CD4-positive, alpha-beta T cell (primary cell): ENCODE measurements at regions not wholly inside any gene's neighbourhood (a gene's known extent, or its start where the extent isn't known, plus 50 kb on each side); places are given as distances from the start of the nearest gene placed in this dataset.

ENCODE experiments used
- ATAC-seq: fragments of 200-7000 bp; cut with Tn5 transposase; one replicate; pipeline ENCODE4 v1.10.0; 2022; ENCODE audit warnings: mild to moderate bottlenecking; ENCODE audit not compliant: poor library complexity
- CTCF ChIA-PET: fragments of 350-600 bp; sonication (Branson Sonifier 250); formaldehyde crosslinking; loops from one replicate; lab custom pipeline; 2021; ENCODE audit warnings: antibody characterized with exemption, inconsistent platforms; lab: Charles Lee
- POLR2A ChIA-PET: fragments of 350-600 bp; sonication (Branson Sonifier 250); formaldehyde crosslinking; loops from one replicate; lab custom pipeline; 2021; ENCODE audit warnings: antibody characterized with exemption, inconsistent platforms; lab: Charles Lee
- DNase-seq, 14 experiments: peaks; one replicate each; pipeline ENCODE4 v3.0.0-alpha.2; 2013 to 2020; ENCODE audit warnings: mixed read lengths in 2 of 14
- H3K27ac ChIP-seq, 2 donors: one replicate each; pipeline versions ENCODE4 v1.5.1 to v1.7.0; 2013; ENCODE audit warnings: low read length in 2 of 2, low read depth in 1 of 2, mild to moderate bottlenecking in 1 of 2
- H3K27me3 ChIP-seq, 2 experiments: 1 replicate in 1 of 2; 2 replicates in 1 of 2; pipeline versions ENCODE4 v1.6.1 to v1.7.0; 2013; ENCODE audit warnings: low read length in 2 of 2, control low read depth in 1 of 2, mild to moderate bottlenecking in 1 of 2, moderate library complexity in 1 of 2; ENCODE audit not compliant: insufficient read depth in 2 of 2, control insufficient read depth in 1 of 2
- H3K36me3 ChIP-seq: one replicate; pipeline ENCODE4 v1.6.1; 2013; ENCODE audit warnings: low read length, control low read depth; ENCODE audit not compliant: insufficient read depth
- H3K4me1 ChIP-seq: one replicate; pipeline ENCODE4 v1.6.1; 2013; ENCODE audit warnings: low read length, control low read depth; ENCODE audit not compliant: insufficient read depth
- H3K4me3 ChIP-seq: one replicate; pipeline ENCODE4 v1.5.1; 2013; ENCODE audit warnings: mild to moderate bottlenecking, low read length, moderate library complexity
- H3K9me3 ChIP-seq, 2 experiments: 1 replicate in 1 of 2; 2 replicates in 1 of 2; pipeline versions ENCODE4 v1.6.1 to v1.7.0; 2013; ENCODE audit warnings: low read length in 2 of 2, mild to moderate bottlenecking in 2 of 2, control low read depth in 1 of 2, moderate library complexity in 1 of 2; ENCODE audit not compliant: control insufficient read depth in 1 of 2, insufficient read depth in 1 of 2
- H3K27ac Mint-ChIP-seq: one replicate; pipeline ENCODE4 v1.8.0; 2020; ENCODE audit warnings: mixed read lengths
- H3K27me3 Mint-ChIP-seq: one replicate; pipeline ENCODE4 v1.8.0; 2021; ENCODE audit warnings: mixed read lengths
- H3K36me3 Mint-ChIP-seq: one replicate; pipeline ENCODE4 v1.8.0; 2021; ENCODE audit warnings: low read depth, mixed read lengths
- H3K4me1 Mint-ChIP-seq: one replicate; pipeline ENCODE4 v1.8.0; 2021; ENCODE audit warnings: low read depth, mixed read lengths
- H3K4me3 Mint-ChIP-seq: one replicate; pipeline ENCODE4 v1.8.0; 2020; ENCODE audit warnings: mild to moderate bottlenecking, mixed read lengths
- H3K9me3 Mint-ChIP-seq: one replicate; pipeline ENCODE4 v1.8.0; 2020; ENCODE audit warnings: mixed read lengths
- CTCF ChIP-seq: fragments of 200-600 bp; IDR thresholded peaks from one replicate; pipeline ENCODE4 v1.8.0; 2022; ENCODE audit warnings: antibody characterized with exemption, mild to moderate bottlenecking
- intact Hi-C, 2 experiments: fragments of 100-400 bp; cut with DNase I in 1 of 2; cut with micrococcal nuclease in 1 of 2; formaldehyde crosslinking; loops; one replicate each; pipeline versions ENCODE4 v1.15.1 to v1.9.0; 2023 to 2025; cut with DNase I, micrococcal nuclease

DNA sequence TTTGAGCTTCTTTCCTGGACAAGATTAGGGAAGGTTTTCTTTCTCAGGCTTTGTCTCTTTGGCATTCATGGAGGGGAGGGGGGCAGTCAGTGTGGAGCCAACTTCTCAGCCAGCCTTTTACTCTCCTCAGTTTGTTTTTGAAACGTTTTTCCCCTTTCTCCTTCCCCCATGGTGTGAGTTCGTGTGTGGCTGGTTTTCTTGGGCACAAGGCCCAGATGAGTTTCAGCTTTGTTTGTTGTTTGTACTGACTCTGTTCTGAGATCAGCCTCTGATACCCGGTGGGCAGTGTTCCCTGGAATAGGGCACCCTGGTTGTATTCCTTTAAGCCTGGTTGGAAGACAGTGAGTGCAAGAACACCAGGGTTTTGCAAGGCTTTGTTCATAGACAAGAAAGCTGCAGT, 168.2 kb upstream of the RARB start:
- Histone ChIP-seq H3K27me3 (no peaks in the 10 kb centered on the region), H3K36me3 (no peaks in the 10 kb centered on the region), H3K27ac (no peak overlapping the region), H3K9me3 (no peaks in the 10 kb centered on the region), H3K4me1 (no peaks in the 10 kb centered on the region), H3K4me3 (no peak overlapping the region)
- Mint-ChIP-seq H3K36me3 (no peaks in the 10 kb centered on the region), H3K4me3 (no peak overlapping the region), H3K27ac (no peak overlapping the region), H3K27me3 (no peaks in the 10 kb centered on the region), H3K4me1 (no peaks in the 10 kb centered on the region), H3K9me3 (peaks cover 8% of the 10 kb centered on the region)
- intact Hi-C loops = no loop called here
- no peak for ATAC-seq
- no peak for TF ChIP-seq CTCF
- CTCF ChIA-PET = no interaction called here
- POLR2A ChIA-PET = no interaction called here
- no peak for DNase-seq

DNA sequence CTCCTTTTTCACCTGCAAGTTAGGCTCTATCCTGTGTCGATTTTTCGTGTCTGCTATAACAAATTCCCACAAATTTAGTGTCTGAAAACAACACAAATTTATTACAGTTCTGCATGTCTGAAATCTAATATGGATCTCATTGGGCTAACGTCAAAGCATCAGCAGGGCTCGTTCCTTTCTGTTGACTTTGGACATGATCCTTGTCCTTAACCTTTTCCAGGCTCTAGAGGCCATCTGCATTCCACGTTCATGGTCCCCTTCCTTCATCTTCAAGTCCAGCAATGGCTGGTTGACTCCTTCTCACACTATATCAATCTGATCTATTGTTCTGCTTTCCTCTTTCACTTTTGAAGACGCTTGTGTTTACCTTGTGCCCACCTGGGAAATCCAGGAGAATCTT, 165.7 kb upstream of the RARB start:
- Mint-ChIP-seq H3K27me3 (no peaks in the 10 kb centered on the region), H3K36me3 (no peaks in the 10 kb centered on the region), H3K9me3 (peaks cover 4% of the 10 kb centered on the region), H3K4me1 (no peaks in the 10 kb centered on the region), H3K27ac (no peak overlapping the region), H3K4me3 (no peak overlapping the region)
- Histone ChIP-seq H3K27me3 (no peaks in the 10 kb centered on the region), H3K4me1 (no peaks in the 10 kb centered on the region), H3K27ac (no peak overlapping the region), H3K4me3 (no peak overlapping the region), H3K9me3 (no peaks in the 10 kb centered on the region), H3K36me3 (no peaks in the 10 kb centered on the region)
- ChIA-PET POLR2A (no interaction called here), CTCF (no interaction called here)
- ATAC-seq = no peak
- intact Hi-C loops = no loop called here
- no peak for DNase-seq
- TF ChIP-seq CTCF = no peak

GRCh38 chr3:25265284-25265683, 162.8 kb upstream of the RARB start:
- POLR2A ChIA-PET = no interaction called here
- intact Hi-C loops = no loop called here

More at GRCh38 chr3:25265284-25265683, 162.8 kb upstream of the RARB start:
- Mint-ChIP-seq H3K27ac (no peak overlapping the region), H3K27me3 (no peaks in the 10 kb centered on the region), H3K9me3 (peaks cover 4% of the 10 kb centered on the region), H3K36me3 (no peaks in the 10 kb centered on the region), H3K4me1 (no peaks in the 10 kb centered on the region), H3K4me3 (no peak overlapping the region)
- no peaks in the 10 kb centered on the region for H3K27me3 ChIP-seq
- no peak overlapping the region for H3K27ac ChIP-seq
- DNase-seq (no peak), ATAC-seq (no peak)
- no peak for TF ChIP-seq CTCF
- H3K36me3 ChIP-seq = no peaks in the 10 kb centered on the region
- CTCF ChIA-PET = interaction anchor here (0.6 kb wide), 1 partner anchor 11 kb away, joined by 3 read pairs; no protein-coding TSS in a partner anchor
- no peaks in the 10 kb centered on the region for H3K4me1 ChIP-seq
- H3K4me3 ChIP-seq = no peak overlapping the region
- H3K9me3 ChIP-seq = no peaks in the 10 kb centered on the region
